EH (cell line): ENCODE measurements at regions not wholly inside any gene's neighbourhood (a gene's known extent, or its start where the extent isn't known, plus 50 kb on each side); places are given as distances from the start of the nearest gene placed in this dataset.
A peak's percentile ranks its signal among the peaks of the same experiment; 100 is the strongest.
"Not testable (repeated sequence)": the region's sequence is repeated elsewhere in the genome, so short reads cannot be mapped to it uniquely, and the experiment has no call there.

ENCODE experiments used
- DNase-seq: peaks from one replicate; pipeline ENCODE4 v3.0.0-alpha.2; 2015; ENCODE audit warnings: low read depth

GRCh38 chr14:61602003-61602732 lies 93.1 kb upstream of the HIF1A start:
- DNase-seq: no peak

GRCh38 chr14:61602733-61603077 lies 92.6 kb upstream of the HIF1A start:
- DNase-seq: no peak

GRCh38 chr14:61603736-61604135 lies 91.6 kb upstream of the HIF1A start:
- DNase-seq: peak; percentile 54

GRCh38 chr14:61607570-61608244 lies 87.6 kb upstream of the HIF1A start:
- DNase-seq: no peak

GRCh38 chr14:61608245-61609165 lies 86.8 kb upstream of the HIF1A start:
- peak; percentile 56 for DNase-seq

- DNase-seq: peak; percentile 91
Measured at GRCh38 chr14:61609191-61609843, 86.0 kb upstream of the HIF1A start.

GRCh38 chr14:61609884-61610283 lies 85.4 kb upstream of the HIF1A start:
- DNase-seq: no peak

- no peak for DNase-seq
Measured at GRCh38 chr14:61610900-61611299, 84.4 kb upstream of the HIF1A start.

GRCh38 chr14:61611880-61612630 lies 83.3 kb upstream of the HIF1A start:
- DNase-seq: peak; percentile 81

- not testable (repeated sequence) for DNase-seq
Measured at GRCh38 chr14:61613006-61613405, 82.3 kb upstream of the HIF1A start.

GRCh38 chr14:61614693-61615092 lies 80.6 kb upstream of the HIF1A start:
- DNase-seq: no peak

- DNase-seq: peak; percentile 35
Measured at GRCh38 chr14:61615743-61616523, 79.4 kb upstream of the HIF1A start.

- peak; percentile 85 for DNase-seq
Measured at GRCh38 chr14:61616524-61617185, 78.7 kb upstream of the HIF1A start.

- DNase-seq: no peak
Measured at GRCh38 chr14:61618448-61618847, 76.9 kb upstream of the HIF1A start.

GRCh38 chr14:61619494-61619893 lies 75.8 kb upstream of the HIF1A start:
- no peak for DNase-seq

GRCh38 chr14:61620130-61620946 lies 75.0 kb upstream of the HIF1A start:
- DNase-seq: peak; percentile 94

GRCh38 chr14:61621444-61621843 lies 73.9 kb upstream of the HIF1A start:
- DNase-seq: no peak

GRCh38 chr14:61622051-61622450 lies 73.3 kb upstream of the HIF1A start:
- DNase-seq: no peak

GRCh38 chr14:61623927-61624326 lies 71.4 kb upstream of the HIF1A start:
- DNase-seq: no peak
